PFSK-1 (cell line): ENCODE measurements at regions not wholly inside any gene's neighbourhood (a gene's known extent, or its start where the extent isn't known, plus 50 kb on each side); places are given as distances from the start of the nearest gene placed in this dataset.

Experiments
- FOXP2 ChIP-seq: optimal IDR thresholded peaks from 2 replicates; pipeline ENCODE3; 2011; ENCODE audit warnings: borderline replicate concordance, control low read depth, inconsistent platforms; ENCODE audit not compliant: insufficient read depth; ENCODE audit errors: extremely low read length, extremely low read depth
- POLR2AphosphoS5 ChIP-seq: IDR thresholded peaks from 2 replicates; pipeline ENCODE4 v1.6.1; 2012; ENCODE audit warnings: low read depth, mild to moderate bottlenecking, control low read depth, low read length, moderate library complexity
- SIN3A ChIP-seq: IDR thresholded peaks from 2 replicates; pipeline ENCODE4 v1.6.1; 2012; ENCODE audit warnings: mild to moderate bottlenecking, low read length, moderate library complexity, borderline replicate concordance; ENCODE audit not compliant: insufficient read depth
- TAF1 ChIP-seq: IDR thresholded peaks from 2 replicates; pipeline ENCODE4 v1.6.1; 2012; ENCODE audit warnings: low read length, control low read depth, borderline replicate concordance; ENCODE audit not compliant: insufficient read depth
- TF ChIP-seq, protein P1 (sequence below), 2 experiments: IDR thresholded peaks; 2 replicates each; pipeline versions ENCODE4 v1.6.1 to v1.8.0; 2011 to 2012; ENCODE audit warnings: low read depth in 2 of 2, low read length in 2 of 2, control low read depth in 1 of 2, inconsistent platforms in 1 of 2, mild to moderate bottlenecking in 1 of 2, moderate library complexity in 1 of 2; ENCODE audit not compliant: insufficient read depth in 1 of 2

- TF ChIP-seq TAF1 (no peak), SIN3A (no peak), POLR2AphosphoS5 (no peak), FOXP2 (no peak)
- TF ChIP-seq, protein P1, sequence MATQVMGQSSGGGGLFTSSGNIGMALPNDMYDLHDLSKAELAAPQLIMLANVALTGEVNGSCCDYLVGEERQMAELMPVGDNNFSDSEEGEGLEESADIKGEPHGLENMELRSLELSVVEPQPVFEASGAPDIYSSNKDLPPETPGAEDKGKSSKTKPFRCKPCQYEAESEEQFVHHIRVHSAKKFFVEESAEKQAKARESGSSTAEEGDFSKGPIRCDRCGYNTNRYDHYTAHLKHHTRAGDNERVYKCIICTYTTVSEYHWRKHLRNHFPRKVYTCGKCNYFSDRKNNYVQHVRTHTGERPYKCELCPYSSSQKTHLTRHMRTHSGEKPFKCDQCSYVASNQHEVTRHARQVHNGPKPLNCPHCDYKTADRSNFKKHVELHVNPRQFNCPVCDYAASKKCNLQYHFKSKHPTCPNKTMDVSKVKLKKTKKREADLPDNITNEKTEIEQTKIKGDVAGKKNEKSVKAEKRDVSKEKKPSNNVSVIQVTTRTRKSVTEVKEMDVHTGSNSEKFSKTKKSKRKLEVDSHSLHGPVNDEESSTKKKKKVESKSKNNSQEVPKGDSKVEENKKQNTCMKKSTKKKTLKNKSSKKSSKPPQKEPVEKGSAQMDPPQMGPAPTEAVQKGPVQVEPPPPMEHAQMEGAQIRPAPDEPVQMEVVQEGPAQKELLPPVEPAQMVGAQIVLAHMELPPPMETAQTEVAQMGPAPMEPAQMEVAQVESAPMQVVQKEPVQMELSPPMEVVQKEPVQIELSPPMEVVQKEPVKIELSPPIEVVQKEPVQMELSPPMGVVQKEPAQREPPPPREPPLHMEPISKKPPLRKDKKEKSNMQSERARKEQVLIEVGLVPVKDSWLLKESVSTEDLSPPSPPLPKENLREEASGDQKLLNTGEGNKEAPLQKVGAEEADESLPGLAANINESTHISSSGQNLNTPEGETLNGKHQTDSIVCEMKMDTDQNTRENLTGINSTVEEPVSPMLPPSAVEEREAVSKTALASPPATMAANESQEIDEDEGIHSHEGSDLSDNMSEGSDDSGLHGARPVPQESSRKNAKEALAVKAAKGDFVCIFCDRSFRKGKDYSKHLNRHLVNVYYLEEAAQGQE (IDR thresholded peaks at IDR 0.05; ENCODE audit: insufficient read depth in 1 of 2, low read depth in 2 of 2, low read length in 2 of 2), result no peak
These were observed 109.2 kb upstream of the CAV2 start for GRCh38 chr7:116390363-116390762.

GRCh38 chr7:116392806-116393205, 106.7 kb upstream of the CAV2 start:
- no peak for TF ChIP-seq POLR2AphosphoS5
- TF ChIP-seq TAF1, result no peak
- TF ChIP-seq, protein P1 (IDR thresholded peaks at IDR 0.05; ENCODE audit: insufficient read depth in 1 of 2, low read depth in 2 of 2, low read length in 2 of 2), result no peak
- TF ChIP-seq FOXP2, result no peak
- TF ChIP-seq SIN3A, result no peak

DNA sequence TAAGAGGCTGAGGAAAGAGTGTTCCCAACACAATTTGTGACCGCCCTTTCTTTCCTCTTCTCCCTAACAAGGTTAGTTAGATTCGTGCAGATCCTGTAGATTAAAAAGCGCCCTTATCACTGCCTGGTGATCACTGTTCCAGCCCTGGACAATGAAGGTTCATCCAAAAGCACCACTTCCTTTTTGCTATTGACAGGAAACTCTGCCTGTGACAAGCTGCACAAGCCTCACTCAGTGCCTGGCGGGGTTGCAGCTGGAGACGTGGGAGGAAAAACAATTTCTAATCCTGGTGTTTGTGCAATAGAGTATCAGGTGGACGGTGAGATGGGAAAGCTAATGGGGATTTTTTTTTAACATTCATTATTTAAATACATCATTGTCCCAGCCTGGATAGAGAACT, 105.9 kb upstream of the CAV2 start:
- TF ChIP-seq SIN3A, result no peak
- no peak for TF ChIP-seq TAF1
- TF ChIP-seq POLR2AphosphoS5, result no peak
- peak; percentile 85 for TF ChIP-seq FOXP2

DNA sequence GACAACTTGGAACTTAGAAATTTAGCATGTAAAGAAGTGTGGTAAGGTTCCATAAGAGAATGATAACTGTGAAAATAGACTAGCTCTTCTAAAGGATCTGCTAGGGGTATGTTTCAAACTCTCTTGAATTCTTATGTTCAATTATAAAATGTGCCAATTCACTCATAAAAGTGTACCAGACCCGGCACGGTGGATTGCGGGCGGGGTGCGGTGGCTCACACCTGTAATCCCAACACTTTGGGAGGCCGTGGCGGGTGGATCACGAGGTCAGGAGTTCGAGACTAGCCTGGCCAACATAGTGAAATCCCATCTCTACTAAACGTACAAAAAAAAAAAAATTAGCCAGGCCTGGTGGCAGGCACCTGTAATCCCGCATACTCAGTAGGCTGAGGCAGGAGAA, 105.4 kb upstream of the CAV2 start:
- TF ChIP-seq FOXP2 (no peak), POLR2AphosphoS5 (no peak), SIN3A (no peak), TAF1 (no peak)
- TF ChIP-seq, protein P1 (IDR thresholded peaks at IDR 0.05; ENCODE audit: insufficient read depth in 1 of 2, low read depth in 2 of 2, low read length in 2 of 2), result no peak

GRCh38 chr7:116395141-116395791, 104.3 kb upstream of the CAV2 start:
- TF ChIP-seq, protein P1 (IDR thresholded peaks at IDR 0.05; ENCODE audit: insufficient read depth in 1 of 2, low read depth in 2 of 2, low read length in 2 of 2), result no peak
- TF ChIP-seq SIN3A (no peak), POLR2AphosphoS5 (no peak)
